H1 (cell line): ENCODE measurements at regions not wholly inside any gene's neighbourhood (a gene's known extent, or its start where the extent isn't known, plus 50 kb on each side); places are given as distances from the start of the nearest gene placed in this dataset.

Source experiments
- CTCF ChIA-PET: fragments of 300-600 bp; sonication (Branson Sonifier 250); formaldehyde crosslinking; loops from one replicate; lab custom pipeline; 2021; ENCODE audit not compliant: partially characterized antibody; lab: Charles Lee
- POLR2A ChIA-PET: fragments of 300-600 bp; sonication (Branson Sonifier 250); formaldehyde crosslinking; loops from one replicate; lab custom pipeline; 2021; ENCODE audit warnings: inconsistent platforms; ENCODE audit not compliant: partially characterized antibody; lab: Charles Lee
- DNase-seq, 2 experiments: peaks; one replicate each; pipeline versions ENCODE4 v3.0.0 to v3.0.0-alpha.2; 2010 to 2022; ENCODE audit warnings: low spot score in 2 of 2, low read depth in 1 of 2, mixed read lengths in 1 of 2
- FAIRE-seq: peaks from 2 replicates; lab custom pipeline; 2011; peaks lifted over from hg19 to GRCh38; lab: Jason Lieb, UNC
- H2AFZ ChIP-seq: 2 replicates; pipeline ENCODE4 v1.8.1; 2012; ENCODE audit warnings: low read length, inconsistent platforms
- H2AK5ac ChIP-seq: 2 replicates; pipeline ENCODE4 v1.6.1; 2013; ENCODE audit warnings: low read depth, low read length
- H2BK120ac ChIP-seq: replicated peaks from 2 replicates; pipeline ENCODE3; 2013; ENCODE audit warnings: low read depth, low read length, inconsistent platforms
- H2BK12ac ChIP-seq: 2 replicates; pipeline ENCODE4 v1.6.1; 2013; ENCODE audit warnings: low read depth, low read length
- H2BK15ac ChIP-seq: 2 replicates; pipeline ENCODE4 v1.6.1; 2013; ENCODE audit warnings: low read length
- H2BK20ac ChIP-seq: 2 replicates; pipeline ENCODE4 v1.6.1; 2013; ENCODE audit warnings: low read length
- H2BK5ac ChIP-seq: 2 replicates; pipeline ENCODE4 v1.6.1; 2013; ENCODE audit warnings: low read depth, low read length
- H3K14ac ChIP-seq: 2 replicates; pipeline ENCODE4 v1.6.1; 2013; ENCODE audit warnings: inconsistent platforms; ENCODE audit not compliant: insufficient read length
- H3K18ac ChIP-seq: 2 replicates; pipeline ENCODE4 v1.6.1; 2013; ENCODE audit warnings: low read length; ENCODE audit errors: extremely low read depth
- H3K23ac ChIP-seq: 2 replicates; pipeline ENCODE4 v1.6.1; 2013; ENCODE audit warnings: inconsistent platforms; ENCODE audit not compliant: insufficient read length
- H3K23me2 ChIP-seq: 2 replicates; pipeline ENCODE4 v1.6.1; 2013; ENCODE audit warnings: low read depth, low read length
- H3K27ac ChIP-seq: 2 replicates; pipeline ENCODE4 v1.6.1; 2011; ENCODE audit warnings: low read depth, low read length, inconsistent platforms
- H3K27me3 ChIP-seq, 4 experiments: replicated peaks in 1 of 4; 1 replicate in 1 of 4; 2 replicates in 3 of 4; pipeline versions ENCODE4 v1.6.1 to v1.8.1; 2011 to 2013; ENCODE audit warnings: low read length in 3 of 4, mild to moderate bottlenecking in 3 of 4, inconsistent platforms in 2 of 4, mixed read lengths in 2 of 4, moderate library complexity in 1 of 4; ENCODE audit not compliant: control insufficient read depth in 3 of 4, insufficient read depth in 3 of 4; ENCODE audit errors: extremely low read depth in 1 of 4
- H3K36me3 ChIP-seq, 4 experiments: 2 replicates each; pipeline versions ENCODE4 v1.6.1 to v1.8.1; 2011 to 2013; ENCODE audit warnings: mild to moderate bottlenecking in 4 of 4, low read length in 3 of 4, moderate library complexity in 2 of 4, control low read depth in 1 of 4, inconsistent platforms in 1 of 4; ENCODE audit not compliant: insufficient read depth in 4 of 4, control insufficient read depth in 2 of 4
- H3K4ac ChIP-seq: replicated peaks from 2 replicates; pipeline ENCODE3; 2013; ENCODE audit warnings: low read length, low read depth, mixed read lengths, inconsistent platforms; ENCODE audit not compliant: insufficient read length
- H3K4me1 ChIP-seq, 4 experiments: replicated peaks in 1 of 4; 1 replicate in 1 of 4; 2 replicates in 3 of 4; pipeline versions ENCODE4 v1.6.1 to v1.8.1; 2011 to 2013; ENCODE audit warnings: low read length in 3 of 4, inconsistent platforms in 2 of 4, mixed read lengths in 1 of 4; ENCODE audit not compliant: insufficient read depth in 4 of 4, control insufficient read depth in 3 of 4
- H3K4me2 ChIP-seq, 2 experiments: 2 replicates each; pipeline versions ENCODE4 v1.6.1 to v1.8.1; 2011 to 2013; ENCODE audit warnings: low read depth in 2 of 2, low read length in 2 of 2, control low read depth in 1 of 2, inconsistent platforms in 1 of 2, mild to moderate bottlenecking in 1 of 2; ENCODE audit not compliant: insufficient read depth in 1 of 2
- H3K4me3 ChIP-seq, 4 experiments: fragments of 200-600, 300-600 bp in 1 of 4; sonication (generic), shearing (Covaris generic), sonication (Bioruptor Twin) in 1 of 4; 2 replicates each; pipeline versions ENCODE4 v1.5.1 to v1.8.1; 2011 to 2016; ENCODE audit warnings: low read length in 4 of 4, low read depth in 3 of 4, control low read depth in 2 of 4, inconsistent platforms in 2 of 4, mild to moderate bottlenecking in 2 of 4, mixed read lengths in 1 of 4, moderate library complexity in 1 of 4; ENCODE audit not compliant: insufficient read depth in 2 of 4; ENCODE audit errors: extremely low read depth in 1 of 4
- H3K56ac ChIP-seq: replicated peaks from 2 replicates; pipeline ENCODE3; 2013; ENCODE audit warnings: low read depth, mild to moderate bottlenecking, mixed read lengths, low read length, inconsistent platforms; ENCODE audit not compliant: insufficient read length
- H3K79me1 ChIP-seq: 2 replicates; pipeline ENCODE4 v1.6.1; 2013; ENCODE audit warnings: low read depth, low read length, control low read depth
- H3K79me2 ChIP-seq, 2 experiments: 2 replicates each; pipeline versions ENCODE4 v1.6.1 to v1.8.1; 2012 to 2013; ENCODE audit warnings: low read length in 2 of 2, mild to moderate bottlenecking in 2 of 2, inconsistent platforms in 1 of 2; ENCODE audit not compliant: insufficient read depth in 2 of 2, control insufficient read depth in 1 of 2
- H3K9ac ChIP-seq, 4 experiments: replicated peaks in 1 of 4; 1 replicate in 1 of 4; 2 replicates in 3 of 4; pipeline versions ENCODE4 v1.6.1 to v1.8.1; 2011 to 2013; ENCODE audit warnings: low read depth in 3 of 4, low read length in 3 of 4, control low read depth in 2 of 4, mild to moderate bottlenecking in 2 of 4, moderate library complexity in 2 of 4, inconsistent platforms in 1 of 4; ENCODE audit errors: extremely low read depth in 1 of 4
- H3K9me3 ChIP-seq, 2 experiments: 2 replicates each; pipeline versions ENCODE4 v1.6.1 to v1.8.1; 2012 to 2013; ENCODE audit warnings: mild to moderate bottlenecking in 2 of 2, moderate library complexity in 2 of 2, control low read depth in 1 of 2, inconsistent platforms in 1 of 2, low read depth in 1 of 2, low read length in 1 of 2, mixed read lengths in 1 of 2; ENCODE audit not compliant: insufficient read depth in 2 of 2
- H4K20me1 ChIP-seq, 2 experiments: replicated peaks in 1 of 2; 2 replicates each; pipeline versions ENCODE3 to v1.8.1; 2011 to 2013; ENCODE audit warnings: inconsistent platforms in 2 of 2, low read length in 2 of 2, mild to moderate bottlenecking in 1 of 2; ENCODE audit not compliant: insufficient read depth in 2 of 2, control insufficient read depth in 1 of 2
- H4K5ac ChIP-seq: 2 replicates; pipeline ENCODE4 v1.6.1; 2013; ENCODE audit warnings: low read length, low read depth, mixed read lengths, inconsistent platforms; ENCODE audit not compliant: insufficient read length
- H4K8ac ChIP-seq: 2 replicates; pipeline ENCODE4 v1.8.0; 2013; ENCODE audit warnings: mild to moderate bottlenecking, moderate library complexity, low read length, inconsistent platforms; ENCODE audit not compliant: insufficient read depth; ENCODE audit errors: extremely low read depth
- H4K91ac ChIP-seq: replicated peaks from 2 replicates; pipeline ENCODE3; 2013; ENCODE audit warnings: low read length, mixed read lengths, inconsistent platforms; ENCODE audit not compliant: insufficient read length
- BCL11A ChIP-seq, 2 experiments: IDR thresholded peaks; one replicate each; pipeline ENCODE4 v1.6.1; 2011; ENCODE audit warnings: low read depth in 2 of 2, low read length in 2 of 2, mild to moderate bottlenecking in 2 of 2
- GABPA ChIP-seq: IDR thresholded peaks from 2 replicates; pipeline ENCODE4 v1.6.1; 2011; ENCODE audit warnings: mild to moderate bottlenecking, low read length, moderate library complexity, borderline replicate concordance; ENCODE audit not compliant: insufficient read depth
- SAP30 ChIP-seq: fragments of 300-600 bp; sonication (generic); IDR thresholded peaks from 2 replicates; pipeline ENCODE4 v1.7.1; 2012; ENCODE audit warnings: low read length, moderate library complexity, mild to moderate bottlenecking, inconsistent platforms; ENCODE audit not compliant: insufficient read depth, insufficient replicate concordance
- WGBS, 2 experiments: shearing (Covaris generic) in 1 of 2; methylation state at CpG; one replicate each; pipeline versions ENCODE4 v1.1.6 to v1.1.7; 2013 to 2015; ENCODE audit warnings: low lambda C conversion rate in 2 of 2, mixed read lengths in 2 of 2, inconsistent platforms in 1 of 2, low coverage in 1 of 2, missing lambda C conversion rate in 1 of 2; ENCODE audit not compliant: insufficient replicate concordance in 2 of 2, insufficient coverage in 1 of 2, insufficient read length in 1 of 2; ENCODE audit errors: extremely low coverage in 1 of 2, missing lambda C conversion rate in 1 of 2; 5-methylcytosine and 5-hydroxymethylcytosine counted together

- H4K91ac ChIP-seq: no peak overlapping the region
- no peak overlapping the region for H2AK5ac ChIP-seq
- H3K4ac ChIP-seq: no peak overlapping the region
- H2BK5ac ChIP-seq: no peak overlapping the region
- H2BK12ac ChIP-seq: no peak overlapping the region
- DNase-seq: no peak
- no peak overlapping the region for H2BK20ac ChIP-seq
- no peak overlapping the region for H3K23ac ChIP-seq
- no peaks in the 10 kb centered on the region for H3K4me1 ChIP-seq
- H3K56ac ChIP-seq: no peak overlapping the region
- peaks cover 0 to 1% (median 0%) of the 10 kb centered on the region in 4 experiments; a peak in 1 of 7 replicates for H3K27me3 ChIP-seq
- no peak overlapping the region for H3K9ac ChIP-seq
- H3K79me1 ChIP-seq: no peaks in the 10 kb centered on the region
- no peaks in the 10 kb centered on the region for H3K36me3 ChIP-seq
- CTCF ChIA-PET: no interaction called here
- no peak overlapping the region for H4K5ac ChIP-seq
- H4K20me1 ChIP-seq: no peaks in the 10 kb centered on the region
- H4K8ac ChIP-seq: no peak overlapping the region
- TF ChIP-seq GABPA (no peak), SAP30 (no peak), BCL11A (IDR thresholded peaks at IDR 0.05; ENCODE audit: low read depth in 2 of 2, low read length in 2 of 2) (no peak)
- no peak overlapping the region for H3K4me2 ChIP-seq
- no peak overlapping the region; the same call in 1 of the 2 replicates for H2AFZ ChIP-seq
- POLR2A ChIA-PET: no interaction called here
- no peak overlapping the region for H3K14ac ChIP-seq
- H3K27ac ChIP-seq: no peak overlapping the region
- no peaks in the 10 kb centered on the region for H3K9me3 ChIP-seq
- H3K4me3 ChIP-seq: no peak overlapping the region
- no peak overlapping the region for H2BK15ac ChIP-seq
- 90% methylated on average over 9 of the region's 9 CpGs; no CpG with 5 or more reads in 1 of the 2 experiments for WGBS, 2 experiments
- H3K18ac ChIP-seq: no peak overlapping the region
- no peak for FAIRE-seq
- no peaks in the 10 kb centered on the region for H3K23me2 ChIP-seq
- no peak overlapping the region for H2BK120ac ChIP-seq
- no peaks in the 10 kb centered on the region for H3K79me2 ChIP-seq
Measured at GRCh38 chr16:80016731-80017326, 416.3 kb upstream of the MAF start.
